Stimulated activated naive CD4-positive, alpha-beta T cell (primary cell): ENCODE measurements at regions not wholly inside any gene's neighbourhood (a gene's known extent, or its start where the extent isn't known, plus 50 kb on each side); places are given as distances from the start of the nearest gene placed in this dataset.

Experiments
- DNase-seq, 6 experiments: peaks; one replicate each; lab custom pipeline; 2025; lab: John Stamatoyannopoulos, UW

DNA sequence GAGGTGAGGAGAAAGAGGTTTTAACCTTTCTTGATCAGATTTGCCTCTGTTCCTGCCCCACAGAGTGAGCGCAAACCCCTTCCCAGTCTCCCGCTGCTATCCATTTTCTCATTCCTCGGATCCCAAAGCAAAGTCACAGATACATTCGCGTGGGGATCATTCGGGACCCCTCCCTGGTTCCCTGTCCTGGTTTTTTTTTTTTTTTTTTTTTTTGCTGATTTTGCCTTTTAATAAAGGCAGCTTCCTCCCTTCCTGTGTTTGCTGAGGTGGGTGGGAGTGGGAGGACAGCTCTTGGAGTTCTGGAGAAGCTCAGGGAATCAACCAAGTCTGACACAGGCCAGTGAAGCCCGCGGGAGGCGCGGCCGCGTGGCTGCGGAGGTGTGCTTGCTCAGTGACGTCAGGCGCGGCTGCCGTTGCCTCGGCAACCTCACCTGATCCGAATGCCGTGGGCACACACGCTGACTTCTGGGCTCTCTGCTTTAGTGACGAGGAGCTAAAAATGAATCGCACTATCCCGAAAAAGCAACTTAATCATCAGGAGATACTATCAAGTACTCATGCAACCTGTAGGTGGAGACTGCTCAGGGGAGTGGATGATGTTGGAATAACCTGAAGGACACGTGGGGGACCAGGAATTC lies 106.4 kb downstream of the TBX19 start:
- DNase-seq, result peak; percentile 27 to 65 (median 42)

DNA sequence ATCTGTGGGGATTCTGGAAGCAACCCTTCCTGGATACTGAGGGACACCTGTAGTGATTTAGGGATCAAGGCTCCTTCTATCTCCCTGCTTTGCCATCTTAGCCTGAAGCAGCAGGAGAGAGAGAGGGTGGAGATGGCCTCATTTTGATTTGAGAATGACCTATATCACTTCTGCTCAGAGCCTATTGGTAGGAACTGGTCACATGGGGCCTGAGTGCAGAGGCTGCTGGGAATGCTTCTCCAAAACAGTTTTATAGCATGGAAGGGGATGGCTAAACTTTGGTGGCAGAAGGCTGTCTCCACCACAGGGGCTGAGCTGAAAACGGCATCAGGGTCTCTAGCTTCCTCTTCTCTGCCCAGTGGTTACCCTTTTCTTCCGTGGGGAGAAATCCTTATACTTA lies 105.8 kb downstream of the TBX19 start:
- DNase-seq, result no peak

GRCh38 chr1:168381850-168382249 lies 101.2 kb downstream of the TBX19 start:
- DNase-seq, result no peak

DNA sequence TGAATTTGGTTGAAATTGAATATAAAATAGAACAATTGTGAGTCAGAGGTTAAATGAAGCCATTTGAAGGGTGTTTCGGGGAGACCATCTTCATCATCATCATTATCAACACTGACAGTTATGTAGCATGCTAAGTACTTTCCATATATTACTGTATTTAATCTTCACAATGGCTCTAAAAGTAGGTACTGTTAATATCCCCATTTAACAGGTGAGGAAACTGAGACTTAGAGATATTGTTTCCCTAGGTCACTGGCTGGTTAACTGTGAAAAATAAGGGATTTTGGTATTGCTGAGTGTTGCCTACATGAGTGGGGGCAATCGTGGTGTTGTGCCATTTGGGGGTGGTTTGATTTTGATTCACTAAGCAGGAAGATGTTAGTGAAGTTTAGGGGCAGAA lies 100.3 kb downstream of the TBX19 start:
- DNase-seq, result no peak

GRCh38 chr1:168379104-168379860 lies 98.6 kb downstream of the TBX19 start:
- no peak for DNase-seq

DNA sequence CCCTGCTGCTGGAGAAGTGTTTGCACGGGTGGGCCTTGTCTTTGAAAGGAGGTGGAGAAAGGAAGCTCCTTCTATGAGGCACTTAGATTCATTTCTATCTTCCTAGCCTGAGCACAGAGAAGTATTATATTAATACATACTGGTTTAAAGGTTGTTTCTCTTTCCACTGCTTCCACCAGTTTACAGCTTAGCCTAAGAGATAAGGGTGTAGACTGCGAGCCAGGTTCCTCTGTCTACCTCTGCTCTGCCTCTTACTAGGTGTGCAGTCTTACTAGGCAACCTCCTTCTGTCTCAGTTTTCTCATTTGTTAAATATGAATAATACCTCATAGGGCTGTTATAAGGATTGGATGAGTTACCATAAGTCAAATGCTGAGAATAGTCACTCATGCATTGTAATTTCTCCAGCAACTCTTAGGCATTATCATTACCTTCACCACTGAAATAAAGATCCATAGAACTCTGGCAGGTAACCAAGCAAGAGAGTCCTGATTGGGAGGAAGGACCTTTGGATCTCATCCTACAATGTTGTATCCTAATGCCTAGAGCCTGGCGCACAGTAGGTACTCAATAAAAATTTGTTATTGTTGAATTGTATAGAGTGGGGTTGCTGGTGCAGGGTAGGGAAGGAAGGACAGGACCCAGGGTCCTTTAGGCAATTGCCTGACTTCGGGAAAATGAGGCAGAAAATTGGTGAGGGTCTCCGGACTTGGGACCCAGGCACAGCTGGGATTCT lies 95.1 kb downstream of the TBX19 start:
- no peak for DNase-seq

DNA sequence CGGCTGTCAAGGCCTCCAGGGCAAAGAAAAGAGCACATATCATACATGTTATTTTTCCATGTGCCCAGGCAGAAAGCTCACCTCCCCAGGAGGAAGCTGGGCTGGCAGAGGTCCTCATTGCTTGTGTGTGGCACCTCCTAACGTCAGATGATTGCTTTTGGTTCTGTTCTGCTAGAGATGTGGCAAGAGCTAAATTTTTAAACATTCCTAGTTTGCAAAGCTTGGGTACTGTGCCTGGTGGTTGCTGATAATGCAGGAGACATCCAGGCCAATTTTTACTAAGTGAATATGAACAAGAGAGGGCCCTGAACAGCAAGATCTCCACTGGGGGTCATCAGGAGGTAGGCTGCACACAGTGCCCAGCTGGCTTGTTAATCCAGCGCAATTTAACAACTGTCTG lies 93.9 kb downstream of the TBX19 start:
- no peak for DNase-seq

- no peak for DNase-seq
Observed at GRCh38 chr1:168373869-168374268, 93.2 kb downstream of the TBX19 start.

DNA sequence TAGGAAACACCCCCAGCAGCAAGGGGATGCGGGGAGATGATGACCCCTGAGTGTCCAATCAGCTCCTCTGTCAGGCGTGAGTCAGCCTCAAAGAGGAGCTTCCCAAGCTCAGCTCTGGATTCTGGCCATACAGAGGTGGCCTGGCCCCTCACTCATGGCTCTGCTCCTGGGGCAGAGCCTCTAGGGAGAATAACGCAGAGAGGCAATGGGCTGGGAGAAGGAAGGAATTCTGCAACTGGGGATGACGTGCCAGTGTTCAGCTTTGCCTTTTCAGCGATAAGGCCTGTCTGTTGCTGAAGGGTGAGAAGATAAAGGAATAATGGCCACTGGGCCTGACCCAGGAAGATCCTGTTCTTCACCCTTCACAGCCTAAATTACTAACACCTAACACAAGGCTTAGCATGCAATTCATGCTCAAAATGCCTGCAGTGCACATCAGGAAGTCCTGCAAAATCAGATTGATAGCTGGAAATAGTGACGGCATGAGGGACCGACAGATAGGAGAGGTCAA lies 92.2 kb downstream of the TBX19 start:
- DNase-seq, result no peak

DNA sequence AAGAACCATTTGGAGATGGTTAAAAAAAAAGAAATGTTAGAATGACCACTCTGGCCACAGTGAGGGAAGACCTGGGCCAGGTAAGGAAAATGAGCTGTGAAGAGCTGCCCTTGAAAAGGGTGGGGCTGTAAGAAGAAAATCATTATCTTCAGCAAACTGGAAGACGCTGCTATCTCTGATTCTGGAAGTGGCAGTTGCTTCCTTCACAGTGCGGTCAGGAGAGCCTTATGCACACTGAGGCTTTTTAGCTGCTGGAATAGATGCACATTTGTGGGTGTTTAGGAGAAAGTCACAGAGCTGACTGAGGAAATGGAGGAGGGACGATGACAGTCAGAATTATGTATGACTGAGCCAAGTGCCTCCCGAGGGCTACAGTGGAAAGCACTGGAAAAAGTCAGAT lies 91.6 kb downstream of the TBX19 start:
- no peak for DNase-seq

- DNase-seq, result no peak
Observed at GRCh38 chr1:168371477-168371876, 90.8 kb downstream of the TBX19 start.

GRCh38 chr1:168370586-168370985 lies 89.9 kb downstream of the TBX19 start:
- no peak for DNase-seq

DNA sequence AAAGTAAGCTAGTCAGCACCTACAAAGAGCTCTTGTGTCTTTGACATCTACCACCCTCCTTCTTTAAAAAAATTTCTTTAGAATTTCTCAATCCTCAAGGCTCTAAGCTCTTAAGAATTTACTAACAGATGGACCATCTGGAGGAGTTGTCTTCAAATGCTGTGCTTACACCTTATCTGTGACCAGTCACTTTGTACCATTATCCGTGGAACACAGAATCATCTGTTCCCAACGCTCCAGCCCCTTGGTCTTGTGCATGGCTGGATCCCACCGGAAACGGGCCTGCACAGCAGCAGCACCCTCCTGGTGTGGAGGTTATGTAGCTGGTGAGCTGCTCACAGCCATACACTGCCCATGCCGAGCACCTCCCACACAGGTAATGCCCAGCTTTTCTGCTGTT lies 89.0 kb downstream of the TBX19 start:
- DNase-seq, result no peak

GRCh38 chr1:168368131-168368530 lies 87.5 kb downstream of the TBX19 start:
- DNase-seq, result no peak

GRCh38 chr1:168365719-168366479 lies 85.2 kb downstream of the TBX19 start:
- peak in 2 of 6 experiments; percentile 16 to 28 for DNase-seq
